GM12878 (cell line): ENCODE measurements at regions not wholly inside any gene's neighbourhood (a gene's known extent, or its start where the extent isn't known, plus 50 kb on each side); places are given as distances from the start of the nearest gene placed in this dataset.

Experiments
- ATAC-seq: fragments of 200-7000 bp; cut with Tn5 transposase; 3 replicates; pipeline ENCODE4 v1.9.1; 2020; ENCODE audit warnings: mild to moderate bottlenecking, moderate library complexity
- BruUV-seq: library from RNA; stranded (reverse); fragments of 400-500 nt; replicated peaks from 2 replicates; lab custom pipeline; 2021; lab: Mats Ljungman, UMichigan
- CTCF ChIA-PET: fragments of 300-600 bp; sonication (Branson Sonifier 250); formaldehyde crosslinking; extraction: SDS; loops from one replicate; lab custom pipeline; 2021; ENCODE audit warnings: inconsistent platforms; lab: Yijun Ruan, JAX
- POLR2A ChIA-PET: fragments of 350-600 bp; formaldehyde crosslinking; extraction: SDS; loops from one replicate; lab custom pipeline; 2021; ENCODE audit warnings: inconsistent platforms; lab: Charles Lee
- RAD21 ChIA-PET: fragments of 300-600 bp; sonication (Branson Sonifier 250); formaldehyde crosslinking; loops from one replicate; lab custom pipeline; 2023; ENCODE audit warnings: antibody characterized with exemption; ENCODE audit not compliant: unreplicated experiment; lab: Charles Lee
- SMC1A ChIA-PET: fragments of 300-600 bp; sonication (Branson Sonifier 250); formaldehyde crosslinking; loops from one replicate; lab custom pipeline; 2023; ENCODE audit not compliant: unreplicated experiment, uncharacterized antibody; lab: Charles Lee
- DNase-seq: peaks from one replicate; pipeline ENCODE4 v3.0.0-alpha.2; 2011; ENCODE audit warnings: low read depth, low spot score
- FAIRE-seq: peaks from 3 replicates; lab custom pipeline; 2011; peaks lifted over from hg19 to GRCh38; lab: Jason Lieb, UNC
- H2AFZ ChIP-seq: 2 replicates; pipeline ENCODE4 v1.6.0; 2011; ENCODE audit warnings: low read depth, low read length, control low read depth; ENCODE audit not compliant: control insufficient read depth
- H3K27ac ChIP-seq: 2 replicates; pipeline ENCODE4 v1.5.1; 2011; ENCODE audit warnings: control low read depth; ENCODE audit not compliant: control insufficient read depth, insufficient read depth
- H3K27me3 ChIP-seq, 2 experiments: replicated peaks in 1 of 2; 2 replicates each; pipeline versions ENCODE4 v1.6.0 to v1.6.1; 2011; ENCODE audit warnings: low read length in 1 of 2; ENCODE audit not compliant: control insufficient read depth in 2 of 2, insufficient read depth in 2 of 2
- H3K36me3 ChIP-seq, 2 experiments: 2 replicates each; pipeline ENCODE4 v1.5.1; 2011; ENCODE audit warnings: low read length in 1 of 2; ENCODE audit not compliant: control insufficient read depth in 2 of 2, insufficient read depth in 2 of 2
- H3K4me1 ChIP-seq: 2 replicates; pipeline ENCODE4 v1.6.1; 2011; ENCODE audit warnings: mild to moderate bottlenecking, low read length, moderate library complexity, mixed read lengths; ENCODE audit not compliant: control insufficient read depth, insufficient read depth
- H3K4me2 ChIP-seq: 2 replicates; pipeline ENCODE4 v1.6.0; 2011; ENCODE audit warnings: control low read depth; ENCODE audit not compliant: control insufficient read depth, insufficient read depth
- H3K4me3 ChIP-seq: fragments of 200-600 bp; sonication (generic); 2 replicates; pipeline ENCODE4 v1.5.1; 2016
- H3K79me2 ChIP-seq: 2 replicates; pipeline ENCODE4 v1.6.0; 2011; ENCODE audit warnings: low read length; ENCODE audit not compliant: control insufficient read depth, insufficient read depth
- H3K9ac ChIP-seq: 2 replicates; pipeline ENCODE4 v1.8.0; 2011; ENCODE audit warnings: low read length, control low read depth, mixed read lengths; ENCODE audit not compliant: control insufficient read depth, insufficient read depth
- H3K9me3 ChIP-seq: replicated peaks from 3 replicates; pipeline ENCODE4 v1.5.1; 2011; ENCODE audit warnings: mild to moderate bottlenecking, low read length; ENCODE audit not compliant: control insufficient read depth, insufficient read depth
- H4K20me1 ChIP-seq: 2 replicates; pipeline ENCODE4 v1.6.0; 2011; ENCODE audit not compliant: control insufficient read depth, insufficient read depth
- ASH2L ChIP-seq: fragments of 300-600, 200-600 bp; sonication (generic); IDR thresholded peaks from 2 replicates; pipeline ENCODE4 v1.6.1; 2017; ENCODE audit warnings: low read depth, mild to moderate bottlenecking, borderline replicate concordance
- CEBPB ChIP-seq, 2 experiments: fragments of 150-350 bp in 1 of 2; IDR thresholded peaks; 2 replicates each; pipeline ENCODE4 v1.6.1; 2012 to 2014; ENCODE audit warnings: low read depth in 2 of 2, low read length in 2 of 2, borderline replicate concordance in 1 of 2, inconsistent platforms in 1 of 2
- CHD1 ChIP-seq: IDR thresholded peaks from 2 replicates; pipeline ENCODE4 v1.6.1; 2012; ENCODE audit warnings: low read depth, low read length, improper control_type of control experiment
- CTCF ChIP-seq, 3 experiments: IDR thresholded peaks in 2 of 3; conservative IDR thresholded peaks in 1 of 3; 2 replicates each; pipeline ENCODE4 v1.5.1; 2011; ENCODE audit warnings: low read depth in 3 of 3, low read length in 3 of 3, mild to moderate bottlenecking in 3 of 3, control low read depth in 2 of 3, moderate library complexity in 2 of 3, inconsistent platforms in 1 of 3, mixed read lengths in 1 of 3; ENCODE audit not compliant: control insufficient read depth in 2 of 3, insufficient read depth in 1 of 3; ENCODE audit errors: extremely low read depth in 1 of 3
- EGR1 ChIP-seq, 2 experiments: IDR thresholded peaks; 1 replicate in 1 of 2; 2 replicates in 1 of 2; pipeline ENCODE4 v1.6.1; 2011 to 2012; ENCODE audit warnings: low read depth in 2 of 2, low read length in 2 of 2, borderline replicate concordance in 1 of 2, mild to moderate bottlenecking in 1 of 2, moderate library complexity in 1 of 2
- EZH2 ChIP-seq: IDR thresholded peaks from 2 replicates; pipeline ENCODE4 v1.6.1; 2012; ENCODE audit warnings: low read depth, mild to moderate bottlenecking, control low read depth, inconsistent platforms, low read length, borderline replicate concordance; ENCODE audit not compliant: control insufficient read depth
- JUND ChIP-seq: IDR thresholded peaks from 2 replicates; pipeline ENCODE4 v1.6.1; 2012; ENCODE audit warnings: low read depth, mild to moderate bottlenecking, low read length, improper control_type of control experiment, moderate library complexity
- MLLT1 ChIP-seq: fragments of 450-650 bp; IDR thresholded peaks from 2 replicates; pipeline ENCODE4 v1.6.1; 2016; ENCODE audit warnings: mild to moderate bottlenecking
- NBN ChIP-seq: fragments of 450-650 bp; IDR thresholded peaks from 2 replicates; pipeline ENCODE4 v1.6.1; 2016
- POLR2A ChIP-seq: IDR thresholded peaks from 2 replicates; pipeline ENCODE4 v1.6.1; 2011; ENCODE audit warnings: low read depth, mild to moderate bottlenecking, low read length
- PRDM15 ChIP-seq: fragments of 450-650 bp; formaldehyde crosslinking; IDR thresholded peaks from 2 replicates; pipeline ENCODE4 v1.4.0; 2020; ENCODE audit warnings: mild to moderate bottlenecking, moderate library complexity
- RCOR1 ChIP-seq: conservative IDR thresholded peaks from 2 replicates; pipeline ENCODE4 v1.6.1; 2012; ENCODE audit warnings: low read depth, low read length, improper control_type of control experiment
- SMAD5 ChIP-seq: IDR thresholded peaks from 2 replicates; pipeline ENCODE4 v1.6.1; 2016; ENCODE audit warnings: antibody characterized with exemption, low read depth
- SPI1 ChIP-seq: IDR thresholded peaks from 2 replicates; pipeline ENCODE4 v1.6.1; 2011; ENCODE audit warnings: low read depth, mild to moderate bottlenecking, low read length, moderate library complexity, borderline replicate concordance; ENCODE audit not compliant: insufficient read depth
- STAT1 ChIP-seq: fragments of 450-650 bp; conservative IDR thresholded peaks from 2 replicates; pipeline ENCODE4 v1.6.1; 2014; ENCODE audit warnings: antibody characterized with exemption, mild to moderate bottlenecking
- YY1 ChIP-seq: IDR thresholded peaks from 2 replicates; pipeline ENCODE4 v1.6.1; 2011; ENCODE audit warnings: low read depth, mild to moderate bottlenecking, low read length
- ZNF384 ChIP-seq: IDR thresholded peaks from 2 replicates; pipeline ENCODE4 v1.6.1; 2012; ENCODE audit warnings: low read depth, mild to moderate bottlenecking, low read length, improper control_type of control experiment, borderline replicate concordance
- ZZZ3 ChIP-seq: IDR thresholded peaks from 2 replicates; pipeline ENCODE4 v1.6.1; 2011; ENCODE audit warnings: low read depth; ENCODE audit not compliant: control insufficient read depth, insufficient read length
- WGBS: methylation state at CpG from one replicate; pipeline ENCODE4 v1.1.6; 2016; ENCODE audit warnings: low lambda C conversion rate; ENCODE audit not compliant: insufficient replicate concordance, insufficient coverage; ENCODE audit errors: missing lambda C conversion rate; 5-methylcytosine and 5-hydroxymethylcytosine counted together
- in situ Hi-C: fragments of 300-500 bp; cut with MboI; formaldehyde crosslinking; loops from 9 replicates; pipeline ENCODE4 v1.14.3; 2018; ENCODE audit warnings: mixed read lengths
- intact Hi-C: fragments of 100-400 bp; cut with micrococcal nuclease; formaldehyde crosslinking; loops from one replicate; pipeline ENCODE4 v1.14.2; 2022; ENCODE audit not compliant: unreplicated experiment

GRCh38 chr1:34656299-34656698, 98.5 kb upstream of the GJB5 start:
- ChIA-PET SMC1A (no interaction called here), POLR2A (no interaction called here), RAD21 (no interaction called here), CTCF (no interaction called here)
- FAIRE-seq (no peak), DNase-seq (no peak), ATAC-seq (no peak)
- Histone ChIP-seq H3K4me2 (no peak overlapping the region), H3K79me2 (no peaks in the 10 kb centered on the region), H3K27ac (no peak overlapping the region), H2AFZ (no peak overlapping the region), H4K20me1 (no peaks in the 10 kb centered on the region), H3K4me3 (no peak overlapping the region), H3K9me3 (no peaks in the 10 kb centered on the region), H3K4me1 (no peaks in the 10 kb centered on the region), H3K9ac (no peak overlapping the region), H3K36me3 (no peaks in the 10 kb centered on the region), H3K27me3 (no peaks in the 10 kb centered on the region; a peak in 1 of 4 replicates)
- WGBS, result 23% methylated on average over 3 of the region's 3 CpGs
- in situ Hi-C loops (no loop called here), intact Hi-C loops (no loop called here)
- no TSS peak for BruUV-seq
- TF ChIP-seq CTCF (IDR thresholded peaks at IDR 0.05 in 2 of 3, conservative IDR thresholded peaks at IDR 0.05 in 1 of 3; ENCODE audit: control insufficient read depth in 2 of 3, extremely low read depth in 1 of 3, insufficient read depth in 1 of 3, low read depth in 3 of 3, low read length in 3 of 3) (no peak), EZH2 (no peak), SMAD5 (no peak), POLR2A (no peak), JUND (no peak), ASH2L (no peak), RCOR1 (no peak), ZZZ3 (no peak), MLLT1 (no peak), EGR1 (IDR thresholded peaks at IDR 0.05; ENCODE audit: borderline replicate concordance in 1 of 2, low read depth in 2 of 2, low read length in 2 of 2) (no peak), CHD1 (no peak), CEBPB (IDR thresholded peaks at IDR 0.05; ENCODE audit: borderline replicate concordance in 1 of 2, low read depth in 2 of 2, low read length in 2 of 2) (no peak), SPI1 (no peak), ZNF384 (no peak), NBN (no peak), PRDM15 (CRISPR knock-in tag) (no peak), STAT1 (no peak), YY1 (no peak)
